ENCODE measurements at regions not wholly inside any gene's neighbourhood (a gene's known extent, or its start where the extent isn't known, plus 50 kb on each side); places are given as distances from the start of the nearest gene placed in this dataset.

- DNase-seq (ENCODE audit: low read depth in 3 of 3, low spot score in 1 of 3): no peak
Observed at GRCh38 chr17:14910916-14911315, 354.2 kb downstream of the PMP22 start.

DNA sequence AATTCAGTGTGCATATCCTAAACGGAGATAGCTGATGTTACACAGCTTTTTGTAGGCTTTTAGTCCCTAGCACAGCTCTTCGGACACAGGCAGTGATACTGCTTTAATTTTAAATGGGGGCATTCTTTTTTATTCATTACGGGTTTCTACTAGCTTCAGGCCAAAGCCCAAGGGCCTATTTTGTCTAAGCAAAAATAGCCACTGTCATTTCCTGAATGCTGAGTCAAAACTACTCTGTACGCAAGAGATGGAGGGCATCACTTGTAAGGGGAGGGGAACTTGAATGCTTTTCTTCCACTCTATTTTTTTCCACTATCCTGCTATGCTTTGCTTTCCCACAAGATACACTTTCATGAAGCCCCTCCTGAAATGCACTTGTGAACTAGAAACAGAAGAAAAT is 360.7 kb downstream of the PMP22 start:
- no peak for DNase-seq (ENCODE audit: low read depth in 3 of 3, low spot score in 1 of 3)

DNA sequence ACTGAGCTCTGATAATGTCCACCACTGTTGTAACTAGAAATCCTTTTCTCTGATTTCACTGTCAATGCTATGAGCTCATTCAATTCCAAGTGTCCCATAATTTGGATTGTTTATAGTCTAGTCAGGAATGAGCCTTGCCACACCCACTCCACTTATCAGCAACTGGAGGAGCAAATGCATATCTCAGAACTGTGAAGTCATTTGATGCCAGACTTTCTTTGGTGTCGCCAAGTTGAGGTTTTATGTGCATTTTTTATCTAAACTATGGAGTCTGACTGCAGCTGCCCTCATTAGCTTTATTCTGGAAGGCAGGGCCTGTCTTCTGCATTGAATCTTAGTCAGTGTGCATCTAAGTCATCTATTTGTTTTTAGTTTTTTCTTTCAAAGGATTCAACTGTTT is 361.3 kb downstream of the PMP22 start:
- DNase-seq (ENCODE audit: low read depth in 3 of 3, low spot score in 1 of 3): no peak

DNA sequence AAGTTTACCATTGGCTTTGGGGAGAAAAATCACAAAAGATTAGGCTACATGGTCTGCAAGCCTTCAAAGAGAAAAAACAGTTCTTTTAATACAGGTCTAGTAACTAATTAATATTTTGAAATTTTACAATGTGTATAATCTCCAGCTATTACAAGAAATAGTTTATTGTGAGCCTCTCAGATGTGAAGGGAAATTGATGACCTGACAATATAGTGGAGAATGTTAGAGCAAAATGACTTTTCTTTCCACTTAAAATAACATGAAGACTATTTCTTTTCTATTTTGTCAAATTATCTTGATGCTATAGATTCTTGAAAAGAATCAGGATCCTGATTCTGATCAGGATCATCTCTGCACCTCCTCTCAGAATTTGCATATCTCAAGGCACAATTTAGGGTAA is 362.3 kb downstream of the PMP22 start:
- no peak for DNase-seq (ENCODE audit: low read depth in 3 of 3, low spot score in 1 of 3)

- DNase-seq (ENCODE audit: low read depth in 3 of 3, low spot score in 1 of 3): no peak
Observed at GRCh38 chr17:14902297-14902696, 362.8 kb downstream of the PMP22 start.

GRCh38 chr17:14901376-14901775 is 363.8 kb downstream of the PMP22 start:
- no peak for DNase-seq (ENCODE audit: low read depth in 3 of 3, low spot score in 1 of 3)

DNA sequence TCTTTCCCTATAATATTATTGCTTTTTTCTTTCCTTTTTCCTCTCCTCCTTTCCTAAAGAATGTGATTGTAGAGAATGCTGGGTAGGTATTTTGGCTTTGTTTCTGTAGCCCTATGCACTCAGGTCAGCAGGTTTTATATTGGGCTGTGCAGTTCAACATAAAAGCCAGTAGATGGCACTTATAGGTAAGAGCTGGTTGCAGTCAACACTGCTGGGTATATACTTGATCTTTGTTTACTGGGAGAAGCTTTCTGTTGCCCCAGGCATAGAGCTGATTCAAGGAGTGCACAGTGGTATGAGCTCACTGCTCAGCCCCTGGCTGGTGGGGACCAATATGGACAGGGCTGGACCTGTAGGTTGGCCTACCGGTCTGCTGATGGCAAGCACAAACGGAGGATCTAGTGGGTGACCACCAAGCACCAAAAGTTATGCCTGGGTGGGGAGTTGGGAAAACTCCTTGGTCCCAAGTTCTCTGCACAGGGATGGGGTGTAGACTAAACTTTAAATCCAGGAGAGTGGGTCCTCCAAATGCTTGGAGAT is 378.9 kb downstream of the PMP22 start:
- DNase-seq (ENCODE audit: low read depth in 3 of 3, low spot score in 1 of 3): no peak

DNA sequence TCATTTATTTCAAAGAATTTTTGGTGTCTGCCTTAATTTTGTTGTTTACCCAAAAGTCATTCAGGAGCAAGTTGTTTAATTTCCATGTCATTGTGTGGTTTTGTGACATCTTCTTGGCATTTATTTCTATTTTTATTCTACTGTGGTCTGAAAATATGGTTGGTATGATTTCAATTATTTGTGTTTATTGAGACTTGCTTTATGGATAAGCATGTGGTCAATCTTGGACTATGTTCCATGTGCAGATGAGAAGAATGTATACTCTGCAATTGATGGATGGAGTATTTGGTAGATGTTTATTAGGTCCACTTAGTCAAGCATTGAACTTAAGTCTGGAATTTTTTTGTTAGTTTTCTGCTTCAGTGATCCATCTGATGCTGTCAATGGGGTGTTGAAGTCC is 383.0 kb downstream of the PMP22 start:
- DNase-seq (ENCODE audit: low read depth in 3 of 3, low spot score in 1 of 3): no peak

DNA sequence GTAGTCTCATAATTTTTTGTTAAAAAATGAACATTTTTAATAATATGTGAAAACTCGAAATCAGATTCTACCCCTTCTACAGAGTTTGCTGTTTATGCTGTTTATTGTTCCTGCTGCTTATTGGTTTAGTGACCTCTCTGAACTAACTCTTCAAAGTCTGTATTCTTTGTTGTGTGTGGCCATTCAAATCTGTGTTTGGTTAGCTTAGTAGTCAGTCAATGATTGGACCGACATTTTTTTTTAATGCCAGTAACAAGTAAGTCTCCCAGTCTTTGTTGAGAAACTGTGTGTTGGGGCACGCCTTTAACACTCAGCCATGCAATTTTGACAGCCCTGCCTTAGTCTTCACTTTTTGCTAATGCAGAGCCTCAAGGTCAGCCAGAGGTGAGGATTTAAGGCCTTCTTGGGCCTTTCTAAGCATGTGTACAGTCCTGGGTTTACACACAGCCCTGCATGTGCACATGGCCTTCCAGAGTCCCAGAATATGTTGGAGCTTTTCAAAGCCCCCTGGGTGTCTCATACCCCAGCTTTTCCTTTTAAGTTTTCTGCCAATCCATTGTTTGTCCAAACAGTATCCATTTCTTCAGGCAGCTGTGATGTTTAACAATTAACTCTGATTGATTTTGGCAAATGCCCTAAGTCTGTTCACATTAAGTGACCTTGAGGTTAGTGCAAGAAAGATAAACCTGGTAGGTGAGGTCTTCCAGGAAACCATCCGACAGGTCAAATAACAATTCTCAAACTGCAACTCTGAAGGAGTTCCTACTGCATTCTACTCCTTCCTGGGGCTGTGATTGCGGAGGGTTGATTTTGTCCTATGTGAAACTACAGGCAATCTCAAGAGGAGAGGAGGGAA is 389.3 kb downstream of the PMP22 start:
- no peak for DNase-seq (ENCODE audit: low read depth in 3 of 3, low spot score in 1 of 3)

DNA sequence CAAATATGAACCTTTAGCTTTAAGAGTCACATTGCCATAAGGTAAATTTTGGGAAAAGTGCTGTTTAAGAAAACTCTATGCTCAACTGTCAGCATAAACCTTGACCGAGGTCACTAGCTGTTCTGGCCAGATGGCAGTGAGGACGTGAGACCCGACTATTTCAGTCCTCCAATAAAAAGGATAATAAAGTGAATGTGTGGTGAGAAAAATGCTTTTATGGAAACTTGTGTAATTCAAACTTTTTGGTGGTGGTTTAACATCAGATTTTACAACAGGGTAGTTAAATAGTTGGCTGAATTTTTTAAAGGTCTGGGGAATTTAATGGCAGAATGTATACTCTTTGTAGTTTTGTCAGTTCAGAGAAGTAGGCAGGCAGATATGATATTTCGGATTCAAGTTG is 391.1 kb downstream of the PMP22 start:
- no peak for DNase-seq (ENCODE audit: low read depth in 3 of 3, low spot score in 1 of 3)

GRCh38 chr17:14873540-14873939 is 391.6 kb downstream of the PMP22 start:
- no peak for DNase-seq (ENCODE audit: low read depth in 3 of 3, low spot score in 1 of 3)

DNA sequence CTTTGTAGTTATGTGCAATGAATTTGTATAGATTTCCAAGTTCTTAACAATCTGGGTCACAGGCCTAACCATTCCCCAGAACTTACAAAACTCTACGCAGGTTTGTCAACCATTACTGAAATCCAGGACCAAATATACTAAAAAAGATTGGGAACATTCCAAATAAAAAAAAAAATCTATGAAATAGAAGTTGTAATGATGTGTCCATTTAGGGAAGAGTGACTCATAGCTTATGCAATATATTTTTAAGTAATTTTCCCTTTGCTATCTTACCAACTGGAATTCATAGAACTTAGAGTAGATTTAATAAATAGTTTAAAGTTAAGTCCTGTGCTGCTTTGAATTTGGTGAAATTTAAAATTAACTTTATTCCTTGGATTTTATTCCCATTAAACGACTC is 393.2 kb downstream of the PMP22 start:
- DNase-seq (ENCODE audit: low read depth in 3 of 3, low spot score in 1 of 3): no peak

- DNase-seq (ENCODE audit: low read depth in 3 of 3, low spot score in 1 of 3): no peak
Observed at GRCh38 chr17:14866266-14866665, 398.9 kb downstream of the PMP22 start.

GRCh38 chr17:14864127-14864526 is 401.0 kb downstream of the PMP22 start:
- no peak for DNase-seq (ENCODE audit: low read depth in 3 of 3, low spot score in 1 of 3)

- DNase-seq (ENCODE audit: low read depth in 3 of 3, low spot score in 1 of 3): no peak
Observed at GRCh38 chr17:14859542-14859941, 405.6 kb downstream of the PMP22 start.

DNA sequence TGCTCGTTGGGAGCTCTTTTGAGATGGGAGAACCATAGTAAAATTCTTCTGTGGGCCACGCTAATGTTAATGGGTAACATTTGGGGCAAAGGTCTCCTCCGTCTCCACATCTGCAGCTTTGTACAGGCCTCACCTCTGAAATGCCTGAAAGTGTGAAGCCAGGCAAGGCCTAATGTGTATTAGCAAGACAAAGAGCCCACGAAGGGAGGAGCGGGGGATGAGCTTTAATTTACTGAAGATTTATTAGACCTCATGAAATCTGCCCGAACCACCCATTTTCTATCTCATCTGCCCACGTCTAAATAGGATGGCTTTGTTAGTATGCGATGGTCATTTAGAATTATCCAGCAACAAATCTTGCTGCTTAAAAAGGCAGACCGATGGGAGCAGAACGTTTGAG is 408.9 kb downstream of the PMP22 start:
- no peak for DNase-seq (ENCODE audit: low read depth in 3 of 3, low spot score in 1 of 3)

GRCh38 chr17:14854691-14855090 is 410.4 kb downstream of the PMP22 start:
- DNase-seq (ENCODE audit: low read depth in 3 of 3, low spot score in 1 of 3): no peak

DNA sequence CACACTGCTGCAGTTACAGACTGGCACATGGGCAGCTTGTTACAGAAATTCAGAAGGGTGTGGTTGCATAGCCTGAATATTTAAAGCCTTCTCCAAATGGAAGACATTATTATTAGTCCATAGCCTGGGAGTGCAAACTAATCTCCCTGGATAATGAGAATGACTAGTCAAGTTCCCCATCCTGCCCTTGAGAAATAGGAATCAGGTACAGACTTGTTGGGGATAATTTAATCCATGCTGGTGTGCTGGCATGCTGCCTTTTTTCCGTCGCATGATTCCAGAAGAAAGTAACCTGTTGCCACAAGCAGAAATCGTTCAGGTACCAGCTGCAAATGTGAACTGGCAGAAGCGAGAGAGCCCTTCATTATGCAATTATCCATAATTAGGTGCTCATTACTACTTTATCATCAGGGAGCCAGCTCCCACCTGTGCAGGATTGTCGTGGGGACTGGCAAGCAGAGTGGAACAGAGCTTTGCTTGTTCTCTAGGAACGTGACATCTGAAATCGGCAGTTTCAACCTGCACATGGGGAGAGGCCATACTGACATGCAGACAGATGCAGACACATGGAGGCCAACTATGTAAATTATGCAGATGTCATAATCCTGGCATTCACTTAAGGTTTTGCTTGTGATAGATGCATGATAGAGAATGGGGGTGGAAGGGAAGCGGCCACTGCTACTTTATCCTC is 419.4 kb downstream of the PMP22 start:
- DNase-seq (ENCODE audit: low read depth in 3 of 3, low spot score in 1 of 3): no peak

GRCh38 chr17:14843086-14843795 is 421.9 kb downstream of the PMP22 start:
- DNase-seq (ENCODE audit: low read depth in 3 of 3, low spot score in 1 of 3): no peak

DNA sequence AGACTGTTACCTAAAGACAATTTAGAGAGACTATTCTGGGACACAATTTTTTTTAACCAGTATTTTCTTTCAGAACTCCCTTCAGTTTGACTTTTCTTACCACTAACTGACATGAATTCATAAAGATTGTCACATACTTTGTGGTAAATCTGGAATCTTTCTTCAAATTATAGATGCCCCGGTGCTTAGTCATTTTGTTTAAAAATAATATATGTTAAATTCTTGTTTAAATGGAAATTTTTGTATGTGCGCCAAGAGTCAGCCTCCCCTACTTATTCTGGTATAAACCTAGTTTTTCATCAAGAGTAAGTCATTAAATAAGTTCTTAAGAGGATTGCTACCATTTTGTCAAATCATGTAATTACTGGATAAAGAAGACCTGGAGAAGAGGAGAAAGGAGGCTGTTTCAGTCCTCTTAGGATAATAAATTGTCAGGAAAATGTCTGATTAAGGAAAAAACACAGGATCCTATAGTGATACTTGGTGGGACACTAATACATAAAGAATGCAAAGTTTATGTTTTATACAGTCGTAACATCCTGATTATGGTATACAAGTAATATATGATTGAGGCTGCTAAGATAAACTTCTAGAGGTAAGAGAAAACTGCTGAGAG is 424.4 kb downstream of the PMP22 start:
- DNase-seq (ENCODE audit: low read depth in 3 of 3, low spot score in 1 of 3): no peak

DNA sequence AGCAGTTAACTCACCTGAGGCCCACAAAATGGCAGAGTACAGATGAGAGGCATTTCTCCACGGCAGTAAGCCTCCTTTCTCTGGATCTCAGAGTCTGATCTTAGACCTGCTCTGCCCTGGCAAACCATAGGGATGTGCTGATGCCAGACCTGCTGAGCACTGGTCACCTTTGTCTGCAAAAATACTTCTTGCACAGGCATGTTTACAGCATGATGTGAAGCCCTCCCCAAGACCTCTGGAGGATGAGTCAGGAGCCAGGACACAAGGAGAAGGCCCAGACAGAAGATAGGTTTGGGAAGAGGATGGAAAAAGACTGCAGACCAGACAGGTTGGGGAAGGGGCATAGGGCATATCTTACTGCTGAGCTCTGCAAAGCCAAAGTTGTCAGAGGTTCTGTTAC is 426.6 kb downstream of the PMP22 start:
- no peak for DNase-seq (ENCODE audit: low read depth in 3 of 3, low spot score in 1 of 3)
